GM06990 (cell line): ENCODE measurements at regions not wholly inside any gene's neighbourhood (a gene's known extent, or its start where the extent isn't known, plus 50 kb on each side); places are given as distances from the start of the nearest gene placed in this dataset.

ENCODE experiments used
- DNase-seq: peaks from one replicate; pipeline ENCODE4 v3.0.0-alpha.2; 2011; ENCODE audit not compliant: insufficient read length; ENCODE audit errors: extremely low read depth
- H3K27me3 ChIP-seq: replicated peaks from 2 replicates; pipeline ENCODE4 v1.6.0; 2011; ENCODE audit warnings: low read length; ENCODE audit not compliant: control insufficient read depth, insufficient read depth
- H3K36me3 ChIP-seq: 2 replicates; pipeline ENCODE4 v1.5.1; 2011; ENCODE audit warnings: low read length; ENCODE audit not compliant: control insufficient read depth, insufficient read depth
- H3K4me3 ChIP-seq: replicated peaks from 2 replicates; pipeline ENCODE4 v1.5.1; 2011; ENCODE audit warnings: low read depth, mild to moderate bottlenecking, control low read depth, low read length
- CTCF ChIP-seq: IDR thresholded peaks from 2 replicates; pipeline ENCODE4 v1.5.1; 2011; ENCODE audit warnings: low read length, control low read depth, mild to moderate bottlenecking, inconsistent platforms; ENCODE audit not compliant: insufficient read depth, poor library complexity, severe bottlenecking

GRCh38 chr9:108273988-108274387, 581.8 kb downstream of the ACTL7B start:
- no peak for DNase-seq
- no peak overlapping the region for H3K4me3 ChIP-seq
- TF ChIP-seq CTCF, result no peak
- H3K27me3 ChIP-seq, result no peaks in the 10 kb centered on the region
- no peaks in the 10 kb centered on the region for H3K36me3 ChIP-seq

- Histone ChIP-seq H3K4me3 (no peak overlapping the region), H3K36me3 (no peaks in the 10 kb centered on the region), H3K27me3 (no peaks in the 10 kb centered on the region)
- DNase-seq, result no peak
- TF ChIP-seq CTCF, result peak; percentile 68
Measured at GRCh38 chr9:108272349-108272899, 583.4 kb downstream of the ACTL7B start.

DNA sequence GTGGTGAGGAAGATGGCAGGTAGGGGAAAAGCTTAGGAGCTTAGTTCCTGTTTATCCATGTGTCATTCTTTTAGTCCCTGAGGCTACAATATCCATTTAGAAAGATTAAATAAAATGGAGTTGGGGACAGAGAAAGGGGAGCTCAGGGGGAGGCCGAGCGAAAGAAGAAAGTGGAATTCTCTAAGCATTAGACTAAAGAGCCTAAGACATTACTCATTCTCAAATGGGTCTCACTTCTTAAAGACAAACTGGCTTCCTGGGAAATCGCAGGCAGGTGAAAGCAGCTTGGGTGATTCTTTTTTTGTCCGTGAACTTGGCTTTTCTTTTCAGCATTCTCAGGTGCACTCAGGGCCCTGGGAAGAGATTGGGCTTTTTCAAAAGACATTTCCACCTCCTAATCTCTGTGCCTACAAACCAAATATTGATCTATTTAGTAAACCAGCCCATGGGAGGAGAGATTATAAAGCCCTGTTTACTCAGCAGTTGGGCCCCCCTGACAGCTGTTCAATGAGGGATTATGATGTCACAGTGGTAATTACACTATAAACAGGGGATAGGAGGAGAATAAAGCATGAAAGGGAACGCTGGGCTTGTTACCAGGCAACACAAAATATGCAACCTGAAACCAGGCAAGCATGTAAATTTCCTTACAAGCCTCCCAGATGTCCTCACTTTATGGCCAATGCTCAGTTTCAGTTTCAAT, 584.0 kb downstream of the ACTL7B start:
- Histone ChIP-seq H3K36me3 (no peaks in the 10 kb centered on the region), H3K4me3 (no peak overlapping the region), H3K27me3 (no peaks in the 10 kb centered on the region)
- no peak for DNase-seq
- TF ChIP-seq CTCF, result no peak

- no peak overlapping the region for H3K4me3 ChIP-seq
- no peak for TF ChIP-seq CTCF
- H3K27me3 ChIP-seq, result no peaks in the 10 kb centered on the region
- no peaks in the 10 kb centered on the region for H3K36me3 ChIP-seq
- DNase-seq, result no peak
Measured at GRCh38 chr9:108271236-108271635, 584.5 kb downstream of the ACTL7B start.

GRCh38 chr9:108270561-108270960, 585.2 kb downstream of the ACTL7B start:
- no peak for DNase-seq
- Histone ChIP-seq H3K27me3 (no peaks in the 10 kb centered on the region), H3K4me3 (no peak overlapping the region), H3K36me3 (no peaks in the 10 kb centered on the region)
- TF ChIP-seq CTCF, result no peak
